ENCODE measurements at regions not wholly inside any gene's neighbourhood (a gene's known extent, or its start where the extent isn't known, plus 50 kb on each side); places are given as distances from the start of the nearest gene placed in this dataset.

DNA sequence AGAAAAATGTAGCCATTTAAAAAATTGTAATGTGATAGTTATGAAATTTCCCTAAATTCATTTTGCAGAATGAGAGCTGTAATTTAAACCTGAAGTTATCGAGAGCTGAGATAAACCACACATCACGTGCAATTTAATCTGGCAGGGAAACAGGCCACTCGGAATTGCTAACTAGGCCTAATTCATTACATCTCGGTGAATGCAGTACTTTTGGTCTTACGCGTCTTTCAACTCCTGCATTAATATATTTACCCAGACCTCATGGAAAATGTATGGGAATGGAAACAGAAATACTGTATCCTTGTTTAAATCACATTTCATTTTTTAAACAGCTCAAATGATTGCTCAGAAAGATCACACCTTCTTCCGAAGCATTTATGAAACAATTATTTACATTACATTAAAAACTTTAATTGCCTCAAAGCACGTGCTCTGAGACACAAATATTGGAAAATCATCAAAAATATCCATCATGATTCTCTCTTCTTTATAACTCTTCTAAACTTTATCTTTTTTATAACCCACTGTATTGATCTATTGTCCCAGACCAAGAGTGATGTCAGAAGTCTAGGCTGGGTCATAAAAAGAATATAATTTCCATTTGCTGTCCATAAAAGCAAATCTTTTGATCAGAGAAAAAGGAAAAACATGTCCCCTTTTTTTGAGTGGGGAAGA, 111.7 kb upstream of the MYL2 start:
- no peak for ATAC-seq
- Histone ChIP-seq H3K4me3 (no peak overlapping the region), H3K27me3 (peaks cover 24 to 86% (median 45%) of the 10 kb centered on the region in 9 donors), H3K36me3 (no peaks in the 10 kb centered on the region), H3K27ac (no peak overlapping the region), H3K4me1 (peaks cover 0 to 28% (median 4%) of the 10 kb centered on the region in 12 donors), H3K9me3 (no peaks in the 10 kb centered on the region)
- TF ChIP-seq, protein P1, sequence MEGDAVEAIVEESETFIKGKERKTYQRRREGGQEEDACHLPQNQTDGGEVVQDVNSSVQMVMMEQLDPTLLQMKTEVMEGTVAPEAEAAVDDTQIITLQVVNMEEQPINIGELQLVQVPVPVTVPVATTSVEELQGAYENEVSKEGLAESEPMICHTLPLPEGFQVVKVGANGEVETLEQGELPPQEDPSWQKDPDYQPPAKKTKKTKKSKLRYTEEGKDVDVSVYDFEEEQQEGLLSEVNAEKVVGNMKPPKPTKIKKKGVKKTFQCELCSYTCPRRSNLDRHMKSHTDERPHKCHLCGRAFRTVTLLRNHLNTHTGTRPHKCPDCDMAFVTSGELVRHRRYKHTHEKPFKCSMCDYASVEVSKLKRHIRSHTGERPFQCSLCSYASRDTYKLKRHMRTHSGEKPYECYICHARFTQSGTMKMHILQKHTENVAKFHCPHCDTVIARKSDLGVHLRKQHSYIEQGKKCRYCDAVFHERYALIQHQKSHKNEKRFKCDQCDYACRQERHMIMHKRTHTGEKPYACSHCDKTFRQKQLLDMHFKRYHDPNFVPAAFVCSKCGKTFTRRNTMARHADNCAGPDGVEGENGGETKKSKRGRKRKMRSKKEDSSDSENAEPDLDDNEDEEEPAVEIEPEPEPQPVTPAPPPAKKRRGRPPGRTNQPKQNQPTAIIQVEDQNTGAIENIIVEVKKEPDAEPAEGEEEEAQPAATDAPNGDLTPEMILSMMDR (IDR thresholded peaks at IDR 0.05) = no peak
- no peak for TF ChIP-seq POLR2A (IDR thresholded peaks at IDR 0.05)
- 81 to 90% (median 84%) methylated on average over 8 of the region's 8 CpGs for WGBS, 4 donors
- no peak for DNase-seq
- intact Hi-C loops (cut with DNase I) = no loop called here

DNA sequence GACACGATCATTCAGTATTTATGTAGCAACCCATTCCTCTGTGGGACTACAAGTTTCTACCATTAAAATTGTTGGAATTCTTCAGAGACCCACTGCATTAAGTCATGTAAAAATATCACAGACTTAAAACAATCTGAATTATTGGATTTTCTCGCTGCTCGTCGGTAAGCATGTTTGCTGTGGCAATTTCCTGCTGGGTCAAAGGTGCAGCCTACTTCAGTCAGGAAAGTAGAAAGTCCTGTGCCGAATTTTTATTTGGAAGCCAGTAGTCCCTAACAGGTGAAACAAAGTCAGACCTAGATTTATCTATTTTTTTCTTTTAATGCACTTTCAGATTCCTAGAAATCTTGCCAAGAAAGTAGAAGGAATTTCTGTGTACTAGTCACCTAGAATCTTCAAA, 110.4 kb upstream of the MYL2 start:
- H3K4me3 ChIP-seq = no peak overlapping the region
- peaks cover 24 to 81% (median 39%) of the 10 kb centered on the region in 9 donors for H3K27me3 ChIP-seq
- DNase-seq (no peak), ATAC-seq (no peak)
- no peaks in the 10 kb centered on the region for H3K9me3 ChIP-seq
- intact Hi-C loops (cut with DNase I) = no loop called here
- H3K4me1 ChIP-seq = peaks cover 0 to 27% (median 4%) of the 10 kb centered on the region in 12 donors
- TF ChIP-seq, protein P1 (IDR thresholded peaks at IDR 0.05) = no peak
- TF ChIP-seq POLR2A (IDR thresholded peaks at IDR 0.05) = no peak
- WGBS, 4 donors = 60 to 68% (median 67%) methylated on average over 5 of the region's 5 CpGs
- H3K36me3 ChIP-seq = no peaks in the 10 kb centered on the region
- no peak overlapping the region for H3K27ac ChIP-seq

DNA sequence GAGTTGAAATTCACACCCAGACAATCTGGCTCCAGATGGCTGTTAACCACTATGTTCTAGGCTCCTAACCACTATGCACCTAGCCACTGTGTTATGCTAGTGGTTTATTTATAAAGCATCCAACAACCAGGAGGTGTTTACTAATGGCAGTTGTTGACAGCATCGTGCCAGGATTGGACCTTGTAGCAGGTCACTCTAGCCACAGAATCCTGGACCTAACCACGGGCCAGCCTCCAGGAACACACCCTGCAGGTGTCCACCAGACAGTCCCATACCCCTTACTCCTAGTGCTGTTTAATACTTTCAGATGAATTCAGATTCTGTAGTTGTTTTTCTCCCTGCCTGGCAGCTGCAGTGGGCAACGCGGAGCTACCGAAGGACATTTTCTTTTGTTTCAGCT, 109.4 kb upstream of the MYL2 start:
- WGBS, 4 donors = 57 to 62% (median 58%) methylated on average over 4 to 5 of the region's 5 CpGs
- DNase-seq (no peak), ATAC-seq (no peak)
- H3K4me3 ChIP-seq = no peak overlapping the region
- TF ChIP-seq, protein P1 (IDR thresholded peaks at IDR 0.05) = no peak
- TF ChIP-seq POLR2A (IDR thresholded peaks at IDR 0.05) = no peak
- H3K4me1 ChIP-seq = peaks cover 0 to 16% (median 4%) of the 10 kb centered on the region in 12 donors
- intact Hi-C loops (cut with DNase I) = loop anchor here in 4 of 10 donors (10.0 kb wide), 2 partner anchors 145 to 265 kb away; no protein-coding TSS in a partner anchor
- no peaks in the 10 kb centered on the region for H3K9me3 ChIP-seq
- H3K27me3 ChIP-seq = peaks cover 14 to 74% (median 28%) of the 10 kb centered on the region in 9 donors
- no peak overlapping the region for H3K27ac ChIP-seq
- no peaks in the 10 kb centered on the region for H3K36me3 ChIP-seq

DNA sequence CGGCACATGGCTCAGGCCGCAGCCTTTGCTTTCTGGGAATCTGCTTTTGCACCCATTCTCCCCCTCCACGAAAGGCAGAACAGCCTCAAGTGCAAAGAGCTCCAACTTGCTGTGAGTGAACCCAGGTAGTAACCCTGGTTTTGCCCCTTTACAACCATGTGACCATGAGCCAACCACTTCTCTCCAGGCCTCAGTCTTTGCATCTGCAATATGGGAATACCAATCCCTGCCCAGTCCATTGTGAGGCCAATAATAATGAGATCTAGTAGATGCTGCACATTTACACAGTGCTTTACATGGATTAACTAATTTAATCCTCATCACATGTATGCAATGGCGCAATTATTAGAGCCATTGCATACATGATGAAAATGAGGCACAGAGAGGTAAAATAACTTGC, 108.9 kb upstream of the MYL2 start:
- no peak for TF ChIP-seq POLR2A (IDR thresholded peaks at IDR 0.05)
- no peaks in the 10 kb centered on the region for H3K36me3 ChIP-seq
- no peaks in the 10 kb centered on the region for H3K9me3 ChIP-seq
- no peak overlapping the region for H3K27ac ChIP-seq
- no peak overlapping the region for H3K4me3 ChIP-seq
- no peak for ATAC-seq
- intact Hi-C loops (cut with DNase I) = loop anchor here in 4 of 10 donors (10.0 kb wide), 2 partner anchors 145 to 265 kb away; no protein-coding TSS in a partner anchor
- peaks cover 0 to 13% (median 4%) of the 10 kb centered on the region in 12 donors for H3K4me1 ChIP-seq
- peaks cover 12 to 70% (median 26%) of the 10 kb centered on the region in 9 donors for H3K27me3 ChIP-seq
- 94 to 96% (median 95%) methylated on average over 4 of the region's 4 CpGs for WGBS, 4 donors
- DNase-seq = no peak

Measured in heart left ventricle (tissue), 16 donors.